Muscle of leg (tissue), 3 donors: ENCODE measurements at regions not wholly inside any gene's neighbourhood (a gene's known extent, or its start where the extent isn't known, plus 50 kb on each side); places are given as distances from the start of the nearest gene placed in this dataset.

Experiments used
- DNase-seq: peaks from one replicate; pipeline ENCODE4 v3.0.0; 2013
- H3K27ac ChIP-seq: one replicate; pipeline ENCODE4 v1.5.1; 2013; ENCODE audit warnings: mild to moderate bottlenecking, low read length, control low read depth
- H3K27me3 ChIP-seq: one replicate; pipeline ENCODE4 v1.6.1; 2013; ENCODE audit warnings: low read length; ENCODE audit not compliant: control insufficient read depth, insufficient read depth
- H3K36me3 ChIP-seq: one replicate; pipeline ENCODE4 v1.6.1; 2013; ENCODE audit warnings: low read length; ENCODE audit not compliant: control insufficient read depth, insufficient read depth
- H3K4me1 ChIP-seq: one replicate; pipeline ENCODE4 v1.6.1; 2013; ENCODE audit warnings: low read length; ENCODE audit not compliant: control insufficient read depth, insufficient read depth
- H3K4me3 ChIP-seq: one replicate; pipeline ENCODE4 v1.5.1; 2013; ENCODE audit warnings: low read length, control low read depth
- H3K9me3 ChIP-seq: replicated peaks from 2 replicates; pipeline ENCODE4 v1.6.1; 2013; ENCODE audit warnings: low read depth, low read length; ENCODE audit not compliant: control insufficient read depth
- WGBS: methylation state at CpG from one replicate; pipeline ENCODE4 v1.1.5; 2013; ENCODE audit warnings: missing lambda C conversion rate; ENCODE audit not compliant: insufficient coverage; 5-methylcytosine and 5-hydroxymethylcytosine counted together

DNA sequence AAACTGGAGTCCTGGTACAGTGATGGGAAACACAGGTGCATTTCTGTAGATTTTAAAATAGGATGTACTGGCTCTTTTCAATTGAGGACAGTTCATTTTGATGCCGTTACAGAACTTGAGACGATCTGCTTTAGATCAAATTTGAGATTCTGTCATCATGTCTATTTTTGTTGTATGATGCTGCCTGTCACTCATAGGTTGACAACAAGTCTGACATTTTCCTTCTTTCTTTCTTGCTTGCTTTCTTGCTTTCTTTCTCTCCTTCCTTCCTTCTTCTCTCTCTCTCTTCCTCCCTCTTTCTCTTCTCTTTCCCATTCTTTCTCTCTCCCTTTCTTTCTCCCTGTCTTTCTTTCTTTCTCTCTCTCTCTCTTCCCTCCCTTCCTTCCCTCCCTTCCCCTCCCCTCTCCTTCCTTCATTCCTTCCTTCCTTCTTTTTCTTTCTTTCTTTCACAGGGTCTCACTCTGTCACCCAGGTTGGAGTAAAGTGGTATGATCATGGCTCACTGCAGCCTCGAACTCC, 152.6 kb upstream of the SGK1 start:
- WGBS = 44% methylated on average over 2 of the region's 3 CpGs
- H3K4me1 ChIP-seq = peaks cover 9% of the 10 kb centered on the region
- DNase-seq = peak; percentile 44

GRCh38 chr6:134469702-134470456, 152.0 kb upstream of the SGK1 start:
- Histone ChIP-seq H3K27ac (no peak overlapping the region), H3K4me3 (no peak overlapping the region), H3K4me1 (peaks cover 11% of the 10 kb centered on the region), H3K36me3 (no peaks in the 10 kb centered on the region), H3K9me3 (no peaks in the 10 kb centered on the region), H3K27me3 (no peaks in the 10 kb centered on the region)
- peak; percentile 35 for DNase-seq
- 57% methylated on average over 2 of the region's 8 CpGs for WGBS

More for the DNA sequence above, 152.6 kb upstream of the SGK1 start:
- Histone ChIP-seq H3K9me3 (no peaks in the 10 kb centered on the region), H3K27ac (no peak overlapping the region), H3K27me3 (no peaks in the 10 kb centered on the region), H3K36me3 (no peaks in the 10 kb centered on the region), H3K4me3 (no peak overlapping the region)

GRCh38 chr6:134468633-134469032, 150.7 kb upstream of the SGK1 start:
- peak; percentile 74 for DNase-seq
- Histone ChIP-seq H3K4me1 (peaks cover 11% of the 10 kb centered on the region), H3K9me3 (no peaks in the 10 kb centered on the region), H3K36me3 (no peaks in the 10 kb centered on the region), H3K4me3 (no peak overlapping the region), H3K27ac (no peak overlapping the region), H3K27me3 (no peaks in the 10 kb centered on the region)
- 29% methylated on average over 1 of the region's 1 CpG for WGBS

DNA sequence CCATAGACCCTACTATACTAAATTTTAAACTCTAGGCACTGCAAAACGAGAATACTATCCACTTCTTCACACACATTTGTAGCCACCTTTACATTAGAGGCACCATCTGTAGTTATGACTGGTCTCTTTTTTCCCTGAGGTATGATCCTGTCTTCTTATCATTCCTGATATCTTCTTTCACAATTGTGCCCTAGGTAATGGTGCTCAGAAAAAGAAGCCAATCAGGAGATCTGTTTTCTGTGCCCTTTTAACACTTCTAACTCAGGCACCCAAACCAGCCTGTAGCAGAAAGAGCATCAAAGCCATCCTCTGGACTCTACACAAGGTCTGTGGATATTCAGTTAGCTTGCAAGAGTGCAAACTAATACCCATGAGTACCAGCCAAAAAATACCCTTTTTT, 149.7 kb upstream of the SGK1 start:
- DNase-seq = no peak
- Histone ChIP-seq H3K36me3 (no peaks in the 10 kb centered on the region), H3K4me3 (no peak overlapping the region), H3K4me1 (peaks cover 11% of the 10 kb centered on the region), H3K27ac (peak overlapping the region; percentile 22), H3K27me3 (no peaks in the 10 kb centered on the region), H3K9me3 (no peaks in the 10 kb centered on the region)
- WGBS = no CpG with 5 or more reads among the region's 1 CpG

DNA sequence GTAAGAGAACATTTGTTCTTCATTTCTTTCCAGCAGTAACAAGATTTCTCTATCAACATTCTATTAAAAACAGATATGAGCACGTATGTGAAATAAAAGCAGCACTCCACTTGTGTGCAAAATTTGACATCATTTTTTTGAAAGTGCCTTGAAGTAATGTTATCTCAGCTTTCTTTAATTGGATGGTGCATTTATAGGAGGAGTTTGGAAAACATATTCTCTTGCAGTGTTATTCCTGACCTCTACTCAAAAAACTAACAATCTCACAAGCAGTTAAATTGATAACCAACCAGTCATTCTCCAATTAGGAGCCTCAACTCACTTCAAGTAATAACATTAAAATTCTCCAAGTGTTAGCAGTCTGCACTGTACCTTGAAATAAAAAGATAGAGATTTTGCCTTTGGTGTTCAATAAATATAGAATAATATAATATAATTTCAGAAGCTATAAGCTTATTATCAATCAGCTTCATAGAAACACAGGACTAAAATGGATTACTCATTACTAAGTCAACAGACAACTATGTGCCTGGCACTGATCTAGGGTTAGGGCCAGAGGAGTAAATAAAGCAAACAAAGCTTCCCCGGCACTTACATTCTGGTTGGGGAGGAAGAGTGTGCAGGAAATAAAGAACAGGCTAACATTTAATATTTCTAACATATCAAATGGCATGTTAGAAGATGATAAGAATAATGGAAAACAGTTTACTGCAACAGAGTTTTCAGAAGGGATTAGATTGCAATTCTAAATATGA, 149.0 kb upstream of the SGK1 start:
- peaks cover 11% of the 10 kb centered on the region for H3K4me1 ChIP-seq
- H3K4me3 ChIP-seq = no peak overlapping the region
- no peak overlapping the region for H3K27ac ChIP-seq
- H3K27me3 ChIP-seq = no peaks in the 10 kb centered on the region
- H3K9me3 ChIP-seq = no peaks in the 10 kb centered on the region
- no peaks in the 10 kb centered on the region for H3K36me3 ChIP-seq
- WGBS = no CpG with 5 or more reads among the region's 2 CpGs
- DNase-seq = no peak

- WGBS = 70% methylated on average over 2 of the region's 9 CpGs
- H3K4me1 ChIP-seq = peaks cover 11% of the 10 kb centered on the region
- no peak overlapping the region for H3K4me3 ChIP-seq
- H3K36me3 ChIP-seq = no peaks in the 10 kb centered on the region
- peak; percentile 86 for DNase-seq
- no peaks in the 10 kb centered on the region for H3K9me3 ChIP-seq
- H3K27me3 ChIP-seq = no peaks in the 10 kb centered on the region
- H3K27ac ChIP-seq = peak overlapping the region; percentile 80
Measured at GRCh38 chr6:134464690-134465411, 146.9 kb upstream of the SGK1 start.

- no peak overlapping the region for H3K4me3 ChIP-seq
- no peak overlapping the region for H3K27ac ChIP-seq
- no peaks in the 10 kb centered on the region for H3K36me3 ChIP-seq
- no peaks in the 10 kb centered on the region for H3K27me3 ChIP-seq
- WGBS = 85% methylated on average over 6 of the region's 7 CpGs
- H3K4me1 ChIP-seq = no peaks in the 10 kb centered on the region
- no peaks in the 10 kb centered on the region for H3K9me3 ChIP-seq
- no peak for DNase-seq
Measured at GRCh38 chr6:134458857-134459657, 141.1 kb upstream of the SGK1 start.

GRCh38 chr6:134457941-134458340, 140.0 kb upstream of the SGK1 start:
- Histone ChIP-seq H3K36me3 (no peaks in the 10 kb centered on the region), H3K27ac (no peak overlapping the region), H3K9me3 (no peaks in the 10 kb centered on the region), H3K27me3 (no peaks in the 10 kb centered on the region), H3K4me1 (no peaks in the 10 kb centered on the region), H3K4me3 (no peak overlapping the region)
- WGBS = 83% methylated on average over 1 of the region's 5 CpGs
- no peak for DNase-seq

- Histone ChIP-seq H3K27me3 (no peaks in the 10 kb centered on the region), H3K9me3 (no peaks in the 10 kb centered on the region), H3K36me3 (no peaks in the 10 kb centered on the region), H3K27ac (no peak overlapping the region), H3K4me1 (no peaks in the 10 kb centered on the region), H3K4me3 (no peak overlapping the region)
- no peak for DNase-seq
- no CpG with 5 or more reads among the region's 2 CpGs for WGBS
Measured at GRCh38 chr6:134456226-134456625, 138.3 kb upstream of the SGK1 start.
